Type B pancreatic cell (in vitro differentiated cells): ENCODE measurements at regions not wholly inside any gene's neighbourhood (a gene's known extent, or its start where the extent isn't known, plus 50 kb on each side); places are given as distances from the start of the nearest gene placed in this dataset.

ENCODE experiments used
- DNase-seq: peaks from one replicate; pipeline ENCODE4 v3.0.0; 2021; ENCODE audit warnings: mixed read lengths; ENCODE audit not compliant: unreplicated experiment; ENCODE audit errors: extremely low spot score
- H3K27ac Mint-ChIP-seq: 2 replicates; pipeline ENCODE4 v1.8.0; 2021; ENCODE audit warnings: mild to moderate bottlenecking, mixed read lengths
- H3K27me3 Mint-ChIP-seq: 2 replicates; pipeline ENCODE4 v1.8.0; 2021; ENCODE audit warnings: mixed read lengths
- H3K36me3 Mint-ChIP-seq: 2 replicates; pipeline ENCODE4 v1.8.0; 2021; ENCODE audit warnings: mixed read lengths
- H3K4me1 Mint-ChIP-seq: one replicate; pipeline ENCODE4 v1.8.0; 2021; ENCODE audit warnings: mixed read lengths; ENCODE audit not compliant: unreplicated experiment
- H3K4me3 Mint-ChIP-seq: 2 replicates; pipeline ENCODE4 v1.8.0; 2021; ENCODE audit warnings: mild to moderate bottlenecking, mixed read lengths
- H3K9me3 Mint-ChIP-seq: 2 replicates; pipeline ENCODE4 v1.8.0; 2021; ENCODE audit warnings: mixed read lengths
- TF ChIP-seq, protein P1 (sequence below): fragments of 200-600 bp; sonication (generic); conservative IDR thresholded peaks from 2 replicates; pipeline ENCODE4 v1.5.0; 2021; ENCODE audit warnings: antibody characterized with exemption, mild to moderate bottlenecking

GRCh38 chr10:83346266-83346910 lies 792.9 kb upstream of the GHITM start:
- no peaks in the 10 kb centered on the region for H3K36me3 Mint-ChIP-seq
- no peak overlapping the region for H3K4me3 Mint-ChIP-seq
- H3K9me3 Mint-ChIP-seq, result peaks cover 10% of the 10 kb centered on the region
- TF ChIP-seq, protein P1, sequence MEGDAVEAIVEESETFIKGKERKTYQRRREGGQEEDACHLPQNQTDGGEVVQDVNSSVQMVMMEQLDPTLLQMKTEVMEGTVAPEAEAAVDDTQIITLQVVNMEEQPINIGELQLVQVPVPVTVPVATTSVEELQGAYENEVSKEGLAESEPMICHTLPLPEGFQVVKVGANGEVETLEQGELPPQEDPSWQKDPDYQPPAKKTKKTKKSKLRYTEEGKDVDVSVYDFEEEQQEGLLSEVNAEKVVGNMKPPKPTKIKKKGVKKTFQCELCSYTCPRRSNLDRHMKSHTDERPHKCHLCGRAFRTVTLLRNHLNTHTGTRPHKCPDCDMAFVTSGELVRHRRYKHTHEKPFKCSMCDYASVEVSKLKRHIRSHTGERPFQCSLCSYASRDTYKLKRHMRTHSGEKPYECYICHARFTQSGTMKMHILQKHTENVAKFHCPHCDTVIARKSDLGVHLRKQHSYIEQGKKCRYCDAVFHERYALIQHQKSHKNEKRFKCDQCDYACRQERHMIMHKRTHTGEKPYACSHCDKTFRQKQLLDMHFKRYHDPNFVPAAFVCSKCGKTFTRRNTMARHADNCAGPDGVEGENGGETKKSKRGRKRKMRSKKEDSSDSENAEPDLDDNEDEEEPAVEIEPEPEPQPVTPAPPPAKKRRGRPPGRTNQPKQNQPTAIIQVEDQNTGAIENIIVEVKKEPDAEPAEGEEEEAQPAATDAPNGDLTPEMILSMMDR, result no peak
- H3K27ac Mint-ChIP-seq, result no peak overlapping the region
- H3K4me1 Mint-ChIP-seq, result no peaks in the 10 kb centered on the region
- DNase-seq, result no peak
- peaks cover 5% of the 10 kb centered on the region for H3K27me3 Mint-ChIP-seq

DNA sequence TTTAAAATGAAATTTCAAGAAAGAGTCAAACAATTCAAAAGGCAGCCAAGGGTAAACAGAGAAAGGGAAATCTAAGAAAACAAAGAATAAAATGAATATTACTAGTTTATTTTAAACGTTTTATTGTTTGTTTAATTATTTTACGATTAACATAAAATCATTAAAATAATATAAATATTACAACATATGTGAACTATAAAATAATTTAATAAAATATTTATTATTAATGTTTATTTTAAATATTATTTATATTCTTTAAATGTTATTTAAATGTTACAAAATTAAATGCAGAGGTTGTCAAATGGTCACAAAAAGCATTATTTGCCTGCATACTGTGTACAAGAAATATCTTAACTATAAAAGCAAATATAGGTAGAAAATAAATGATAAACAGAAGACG lies 786.7 kb upstream of the GHITM start:
- H3K36me3 Mint-ChIP-seq, result no peaks in the 10 kb centered on the region
- no peak overlapping the region for H3K27ac Mint-ChIP-seq
- TF ChIP-seq, protein P1, result no peak
- no peaks in the 10 kb centered on the region for H3K27me3 Mint-ChIP-seq
- DNase-seq, result no peak
- no peaks in the 10 kb centered on the region for H3K4me1 Mint-ChIP-seq
- H3K4me3 Mint-ChIP-seq, result no peak overlapping the region
- H3K9me3 Mint-ChIP-seq, result peaks cover 8% of the 10 kb centered on the region

- H3K4me1 Mint-ChIP-seq, result no peaks in the 10 kb centered on the region
- no peak overlapping the region for H3K27ac Mint-ChIP-seq
- no peaks in the 10 kb centered on the region for H3K36me3 Mint-ChIP-seq
- H3K4me3 Mint-ChIP-seq, result no peak overlapping the region
- TF ChIP-seq, protein P1, result no peak
- DNase-seq, result no peak
- H3K9me3 Mint-ChIP-seq, result peaks cover 8% of the 10 kb centered on the region
- H3K27me3 Mint-ChIP-seq, result no peaks in the 10 kb centered on the region
Measured at GRCh38 chr10:83354456-83354855, 784.9 kb upstream of the GHITM start.

DNA sequence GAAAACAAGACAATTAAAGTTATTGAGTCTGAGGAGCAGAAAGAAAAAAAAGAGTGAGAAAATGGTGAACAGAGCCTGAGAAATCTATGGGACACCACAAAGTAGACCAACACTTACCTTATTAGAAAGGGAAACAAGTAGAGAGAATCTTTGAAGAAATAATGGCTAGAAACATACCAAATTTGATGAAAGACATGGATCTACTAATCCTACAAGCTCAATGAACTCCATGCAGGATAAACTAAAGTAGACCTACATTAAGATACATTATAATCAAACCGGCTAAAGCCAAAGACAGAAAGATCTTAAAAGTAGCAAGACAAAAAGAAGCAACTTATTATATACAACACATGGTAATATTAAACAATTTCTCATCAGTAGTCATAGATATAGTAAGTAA lies 782.3 kb upstream of the GHITM start:
- Mint-ChIP-seq H3K4me1 (no peaks in the 10 kb centered on the region), H3K9me3 (peaks cover 8% of the 10 kb centered on the region), H3K36me3 (no peaks in the 10 kb centered on the region), H3K27me3 (no peaks in the 10 kb centered on the region), H3K27ac (no peak overlapping the region), H3K4me3 (no peak overlapping the region)
- DNase-seq, result no peak
- TF ChIP-seq, protein P1, result no peak

DNA sequence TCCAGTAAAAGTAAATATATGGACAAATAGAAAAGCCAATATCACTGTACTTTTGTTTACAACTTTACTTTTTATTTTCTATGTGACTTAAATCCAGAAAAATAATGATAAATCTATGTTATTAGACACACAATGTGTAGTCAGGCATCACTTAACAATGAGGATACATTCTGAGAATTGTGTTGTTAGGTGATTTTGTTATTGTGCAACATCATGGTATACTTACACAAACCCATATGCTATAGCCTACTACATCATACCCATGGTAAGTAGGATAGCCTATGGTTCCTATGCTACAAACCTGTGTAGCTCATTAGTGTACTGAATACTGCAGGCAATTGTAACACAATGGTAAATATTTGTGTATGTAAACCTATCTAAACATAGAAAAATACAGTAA lies 781.7 kb upstream of the GHITM start:
- Mint-ChIP-seq H3K36me3 (no peaks in the 10 kb centered on the region), H3K27ac (no peak overlapping the region), H3K4me3 (no peak overlapping the region), H3K4me1 (no peaks in the 10 kb centered on the region), H3K9me3 (peaks cover 8% of the 10 kb centered on the region), H3K27me3 (no peaks in the 10 kb centered on the region)
- TF ChIP-seq, protein P1, result no peak
- no peak for DNase-seq

DNA sequence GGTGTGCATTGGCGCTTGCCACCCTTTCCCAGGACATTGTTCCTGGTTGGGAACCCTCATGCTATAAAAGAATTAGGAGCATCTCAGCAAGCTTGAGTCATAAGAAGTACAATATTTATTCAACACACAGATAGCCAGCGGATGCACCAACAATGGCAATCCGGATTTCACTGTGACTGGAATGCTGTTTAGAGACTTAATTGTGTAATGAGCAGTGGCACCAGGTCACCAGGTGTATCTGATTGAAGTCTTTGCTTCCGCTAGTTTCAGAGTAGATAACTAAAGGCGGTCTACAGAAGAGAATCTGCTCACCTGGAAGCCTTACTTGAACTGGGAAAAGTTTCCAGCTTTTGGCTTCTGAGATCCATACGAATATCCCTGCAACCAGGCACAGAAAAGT lies 772.3 kb upstream of the GHITM start:
- Mint-ChIP-seq H3K36me3 (no peaks in the 10 kb centered on the region), H3K27me3 (no peaks in the 10 kb centered on the region), H3K27ac (no peak overlapping the region), H3K9me3 (no peaks in the 10 kb centered on the region), H3K4me3 (no peak overlapping the region), H3K4me1 (no peaks in the 10 kb centered on the region)
- DNase-seq, result no peak
- TF ChIP-seq, protein P1, result no peak
